ENCODE measurements at regions not wholly inside any gene's neighbourhood (a gene's known extent, or its start where the extent isn't known, plus 50 kb on each side); places are given as distances from the start of the nearest gene placed in this dataset.

GRCh38 chr4:73929278-73929677, 52.5 kb downstream of the PF4 start:
- no peak overlapping the region for H2AFZ ChIP-seq (ENCODE audit: low read length)
- DNase-seq (ENCODE audit: low spot score) (no peak), FAIRE-seq (no peak), ATAC-seq (no peak)
- no peak overlapping the region for H3K27ac ChIP-seq (ENCODE audit: extremely low read length, insufficient read depth, low read length)
- no TSS peak for BruUV-seq (replicated peaks)
- intact Hi-C loops (cut with micrococcal nuclease; ENCODE audit: unreplicated experiment), result no loop called here
- TF ChIP-seq TP53 (CRISPR knock-in tag; conservative IDR thresholded peaks at IDR 0.05) (no peak), TEF (CRISPR knock-in tag; IDR thresholded peaks at IDR 0.05) (no peak)
- in situ Hi-C loops (cut with HindIII; ENCODE audit: extremely low pct_ligation_motif_present, low pct_unique_long_range_greater_than_20kb), result no loop called here
- POLR2A ChIA-PET, result no interaction called here
- H3K27me3 ChIP-seq (ENCODE audit: control insufficient read depth in 1 of 2, insufficient read depth in 2 of 2, low read length in 2 of 2), result no peaks in the 10 kb centered on the region
- H3K36me3 ChIP-seq (replicated peaks in 1 of 2; ENCODE audit: control insufficient read depth in 1 of 2, insufficient read depth in 2 of 2, low read length in 2 of 2), result no peaks in the 10 kb centered on the region
- no peak overlapping the region for H3K9ac ChIP-seq (ENCODE audit: insufficient read depth, low read depth, low read length)
- no peaks in the 10 kb centered on the region for H4K20me1 ChIP-seq (ENCODE audit: insufficient read depth, low read length)
- no peaks in the 10 kb centered on the region for H3K4me1 ChIP-seq (ENCODE audit: insufficient read depth, low read length)
- no peak overlapping the region for H3K4me3 ChIP-seq (replicated peaks in 1 of 3; ENCODE audit: insufficient read depth in 1 of 3, low read depth in 2 of 3, low read length in 3 of 3)
- no peaks in the 10 kb centered on the region for H3K79me2 ChIP-seq (ENCODE audit: insufficient read depth, low read length)
- H3K9me3 ChIP-seq (ENCODE audit: low read length), result no peaks in the 10 kb centered on the region
- CTCF ChIA-PET (ENCODE audit: low intra/inter-chr PET ratio, low total read pairs), result no interaction called here
- 27% methylated on average over 4 of the region's 4 CpGs for WGBS (ENCODE audit: low lambda C conversion rate)
- no peak overlapping the region for H3K4me2 ChIP-seq (ENCODE audit: low read depth, low read length)

GRCh38 chr4:73923631-73923937, 54.4 kb downstream of the CXCL1 start:
- Histone ChIP-seq H2AFZ (ENCODE audit: low read length) (no peak overlapping the region), H4K20me1 (ENCODE audit: insufficient read depth, low read length) (no peaks in the 10 kb centered on the region), H3K27me3 (ENCODE audit: control insufficient read depth in 1 of 2, insufficient read depth in 2 of 2, low read length in 2 of 2) (no peaks in the 10 kb centered on the region), H3K4me1 (ENCODE audit: insufficient read depth, low read length) (no peaks in the 10 kb centered on the region), H3K27ac (ENCODE audit: extremely low read length, insufficient read depth, low read length) (no peak overlapping the region), H3K9ac (ENCODE audit: insufficient read depth, low read depth, low read length) (no peak overlapping the region), H3K4me2 (ENCODE audit: low read depth, low read length) (no peak overlapping the region), H3K4me3 (replicated peaks in 1 of 3; ENCODE audit: insufficient read depth in 1 of 3, low read depth in 2 of 3, low read length in 3 of 3) (no peak overlapping the region), H3K9me3 (ENCODE audit: low read length) (no peaks in the 10 kb centered on the region), H3K79me2 (ENCODE audit: insufficient read depth, low read length) (no peaks in the 10 kb centered on the region), H3K36me3 (replicated peaks in 1 of 2; ENCODE audit: control insufficient read depth in 1 of 2, insufficient read depth in 2 of 2, low read length in 2 of 2) (no peaks in the 10 kb centered on the region)
- no TSS peak for BruUV-seq (replicated peaks)
- ATAC-seq (no peak), DNase-seq (ENCODE audit: low spot score) (no peak), FAIRE-seq (no peak)
- ChIA-PET POLR2A (no interaction called here), CTCF (ENCODE audit: low intra/inter-chr PET ratio, low total read pairs) (no interaction called here)
- 4% methylated on average over 1 of the region's 1 CpG for WGBS (ENCODE audit: low lambda C conversion rate)
- in situ Hi-C loops (cut with HindIII; ENCODE audit: extremely low pct_ligation_motif_present, low pct_unique_long_range_greater_than_20kb) (no loop called here), intact Hi-C loops (cut with micrococcal nuclease; ENCODE audit: unreplicated experiment) (loop anchor here (1.0 kb wide), 1 partner anchor 194 kb away; no protein-coding TSS in a partner anchor)
- TF ChIP-seq ZNF639 (CRISPR knock-in tag; conservative IDR thresholded peaks at IDR 0.05) (no peak), CERS6 (CRISPR knock-in tag; IDR thresholded peaks at IDR 0.05) (no peak), MYPOP (CRISPR knock-in tag; IDR thresholded peaks at IDR 0.05) (no peak), THAP9 (CRISPR knock-in tag; IDR thresholded peaks at IDR 0.05; ENCODE audit: borderline replicate concordance) (no peak), FOXA1 (IDR thresholded peaks at IDR 0.05) (no peak), FOXA1 (CRISPR knock-in tag; IDR thresholded peaks at IDR 0.05) (no peak), PBX3 (CRISPR knock-in tag; IDR thresholded peaks at IDR 0.05; ENCODE audit: borderline replicate concordance) (no peak)
